ENCODE measurements at regions not wholly inside any gene's neighbourhood (a gene's known extent, or its start where the extent isn't known, plus 50 kb on each side); places are given as distances from the start of the nearest gene placed in this dataset.
"Not testable (repeated sequence)": the region's sequence is repeated elsewhere in the genome, so short reads cannot be mapped to it uniquely, and the experiment has no call there.

GRCh38 chr16:51231702-51232101 is 80.6 kb upstream of the SALL1 start:
- DNase-seq, result no peak

- DNase-seq, result not testable (repeated sequence)
Measured at GRCh38 chr16:51230035-51230434, 79.0 kb upstream of the SALL1 start.

DNA sequence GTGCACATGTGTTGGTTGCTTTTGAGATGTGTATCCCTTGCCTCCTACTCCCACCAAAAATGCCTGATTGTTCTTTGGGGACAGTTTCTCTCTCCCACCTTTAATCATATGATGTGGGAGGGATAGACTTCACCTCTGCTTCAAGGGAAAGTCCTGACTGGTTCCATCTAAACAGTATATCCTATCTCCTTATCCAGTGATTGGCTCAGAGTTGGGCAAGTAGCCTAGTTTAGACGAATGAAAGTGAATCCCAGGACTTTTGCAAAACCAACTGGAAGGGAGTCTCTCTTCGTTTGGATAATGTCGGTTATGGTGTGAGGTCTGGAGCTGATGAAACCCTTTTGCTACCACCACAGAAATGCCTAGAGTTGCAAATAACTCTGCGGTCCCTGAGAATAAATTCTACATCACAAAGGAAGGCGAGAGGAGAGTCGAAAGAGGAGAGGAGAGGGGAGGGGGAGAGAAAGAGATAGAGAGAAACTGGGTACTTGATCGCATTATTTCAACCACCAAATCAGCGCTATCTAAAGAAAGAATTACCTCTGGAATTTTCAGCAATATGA is 77.1 kb upstream of the SALL1 start:
- no peak for DNase-seq

- no peak for DNase-seq
Measured at GRCh38 chr16:51225878-51226277, 74.8 kb upstream of the SALL1 start.

DNA sequence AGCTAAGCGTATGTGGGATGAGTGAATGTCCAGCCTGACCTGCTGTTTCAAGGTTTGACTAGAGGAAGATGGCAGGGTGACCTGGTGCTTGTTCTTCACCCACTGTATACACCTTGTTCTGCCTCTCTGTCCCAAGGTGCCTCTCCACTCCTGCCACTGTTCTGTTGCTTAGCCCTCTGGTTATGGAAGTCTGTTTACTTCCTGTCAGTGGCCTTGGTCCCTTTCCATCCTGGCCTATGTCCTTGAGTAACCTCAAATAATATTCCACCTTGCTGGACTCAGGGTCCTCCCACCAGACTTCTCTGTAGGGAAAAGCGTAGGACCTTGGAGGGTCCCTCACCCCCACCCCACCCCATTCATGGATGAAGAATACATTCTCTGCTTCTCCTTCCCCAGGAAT is 73.2 kb upstream of the SALL1 start:
- DNase-seq, result no peak

DNA sequence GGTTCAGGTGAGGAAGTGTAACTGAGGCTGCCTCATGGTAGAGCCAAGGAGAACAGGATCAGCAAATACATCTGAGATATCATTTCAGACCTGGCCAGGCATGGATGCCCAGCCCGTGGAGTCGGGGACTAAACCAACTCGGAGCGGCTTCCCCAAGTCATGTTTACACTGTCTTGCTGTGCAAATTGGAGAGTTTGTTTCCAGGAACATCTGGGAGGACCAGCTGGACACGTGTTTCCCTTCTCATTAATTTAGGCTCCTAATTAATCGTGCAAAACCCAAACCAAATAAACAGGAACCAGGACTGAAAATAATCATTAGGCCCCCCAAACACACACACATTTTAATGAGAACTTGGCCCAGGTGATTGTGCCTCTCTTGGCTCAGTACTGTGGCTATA is 70.9 kb upstream of the SALL1 start:
- no peak for DNase-seq

DNA sequence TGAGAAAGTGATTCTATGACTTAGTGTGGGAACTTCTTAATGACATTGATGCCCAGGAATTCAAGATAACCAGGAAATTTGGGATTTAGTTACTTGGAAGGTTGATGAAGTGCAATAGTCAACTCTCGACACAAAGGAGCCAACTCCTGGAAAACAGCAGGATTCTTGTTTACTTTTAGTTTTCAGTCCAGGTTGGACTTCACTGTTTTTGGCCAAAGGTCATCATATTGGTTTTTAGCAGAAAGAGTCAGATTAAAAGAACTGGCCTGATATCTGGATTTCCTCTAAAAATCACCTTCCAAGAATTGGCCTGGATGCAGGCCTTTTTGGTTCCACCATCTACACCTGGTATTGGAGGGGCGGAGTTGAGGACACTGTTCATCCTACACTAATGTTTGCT is 60.1 kb upstream of the SALL1 start:
- DNase-seq, result no peak

GRCh38 chr16:51210087-51210486 is 59.0 kb upstream of the SALL1 start:
- DNase-seq, result no peak

DNA sequence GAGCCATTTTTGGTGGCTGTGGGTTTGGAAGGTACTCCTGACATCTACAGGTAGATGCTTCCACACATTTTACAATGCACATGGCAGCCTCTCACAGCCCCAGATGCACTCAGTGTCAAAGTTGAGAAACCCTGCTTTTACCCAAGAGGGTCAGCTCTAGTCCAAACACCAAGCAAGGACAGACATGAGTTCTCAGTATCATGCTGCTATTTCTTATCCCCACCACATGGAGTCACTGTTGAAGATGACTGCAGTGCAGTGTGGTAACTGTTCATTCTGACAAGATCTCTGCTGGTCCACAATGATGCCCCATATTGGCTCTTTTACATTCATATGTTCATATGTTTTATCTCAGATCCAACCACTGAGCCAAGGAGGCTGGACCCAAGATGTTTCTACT is 50.5 kb upstream of the SALL1 start:
- DNase-seq, result no peak
